SU-DHL-6 (cell line): ENCODE measurements at regions not wholly inside any gene's neighbourhood (a gene's known extent, or its start where the extent isn't known, plus 50 kb on each side); places are given as distances from the start of the nearest gene placed in this dataset.

Source experiments
- H2AFZ ChIP-seq: fragments of 200-600 bp; sonication (generic); 2 replicates; pipeline ENCODE4 v1.6.1; 2014; ENCODE audit warnings: low read depth, mild to moderate bottlenecking, moderate library complexity, mixed read lengths, antibody characterized with exemption, low read length; ENCODE audit not compliant: severe bottlenecking
- H3F3A ChIP-seq: fragments of 200-600 bp; shearing (Covaris generic); 2 replicates; pipeline ENCODE4 v1.6.0; 2016; ENCODE audit warnings: antibody characterized with exemption, mild to moderate bottlenecking; ENCODE audit not compliant: insufficient read depth
- H3K27ac ChIP-seq: fragments of 200-600 bp; sonication (generic); 2 replicates; pipeline ENCODE4 v1.5.1; 2016; ENCODE audit warnings: low read depth, mild to moderate bottlenecking, low read length, moderate library complexity, mixed read lengths
- H3K27me3 ChIP-seq: fragments of 200-600 bp; sonication (generic), shearing (Covaris generic); 2 replicates; pipeline ENCODE4 v1.6.0; 2014; ENCODE audit warnings: mild to moderate bottlenecking, low read length
- H3K36me3 ChIP-seq: fragments of 200-600 bp; sonication (generic); 2 replicates; pipeline ENCODE4 v1.6.1; 2014; ENCODE audit warnings: mild to moderate bottlenecking, low read length, mixed read lengths
- H3K4me2 ChIP-seq: fragments of 300-600, 200-600 bp; shearing (Covaris generic), sonication (generic); 2 replicates; pipeline ENCODE4 v1.6.0; 2014; ENCODE audit warnings: low read length, low read depth, mild to moderate bottlenecking; ENCODE audit not compliant: poor library complexity, severe bottlenecking
- H3K4me3 ChIP-seq: fragments of 200-600 bp; sonication (generic); 2 replicates; pipeline ENCODE4 v1.5.1; 2014; ENCODE audit warnings: antibody characterized with exemption, low read length, mild to moderate bottlenecking, mixed read lengths; ENCODE audit not compliant: insufficient read depth, poor library complexity, severe bottlenecking
- H3K79me2 ChIP-seq: fragments of 200-600 bp; sonication (generic); 2 replicates; pipeline ENCODE4 v1.6.1; 2014; ENCODE audit warnings: mild to moderate bottlenecking, low read length, moderate library complexity; ENCODE audit not compliant: insufficient read depth
- H3K9ac ChIP-seq: fragments of 200-600 bp; sonication (generic); 2 replicates; pipeline ENCODE4 v1.7.0; 2014; ENCODE audit warnings: mild to moderate bottlenecking, low read length
- H3K9me2 ChIP-seq: fragments of 200-600 bp; sonication (generic); replicated peaks from 2 replicates; pipeline ENCODE4 v1.6.1; 2014; ENCODE audit warnings: low read length; ENCODE audit not compliant: insufficient read depth
- H3K9me3 ChIP-seq: fragments of 200-600 bp; sonication (generic); 2 replicates; pipeline ENCODE4 v1.6.1; 2014; ENCODE audit warnings: low read length, mixed read lengths; ENCODE audit not compliant: insufficient read depth
- H4K20me1 ChIP-seq: fragments of 200-600 bp; sonication (generic); 2 replicates; pipeline ENCODE4 v1.6.1; 2014; ENCODE audit warnings: low read depth, mild to moderate bottlenecking, antibody characterized with exemption, low read length, moderate library complexity, mixed read lengths
- EZH2phosphoT487 ChIP-seq: fragments of 200-600 bp; sonication (generic), shearing (Covaris generic); conservative IDR thresholded peaks from 2 replicates; pipeline ENCODE4 v1.6.1; 2018; ENCODE audit warnings: mild to moderate bottlenecking, antibody characterized with exemption, low read length, moderate library complexity, mixed read lengths
- TF ChIP-seq, protein P1 (sequence below): fragments of 200-600 bp; sonication (generic); IDR thresholded peaks from one replicate; pipeline ENCODE4 v1.5.1; 2017; ENCODE audit warnings: antibody characterized with exemption, mild to moderate bottlenecking, low read length, moderate library complexity; ENCODE audit not compliant: insufficient read depth, poor library complexity, severe bottlenecking

DNA sequence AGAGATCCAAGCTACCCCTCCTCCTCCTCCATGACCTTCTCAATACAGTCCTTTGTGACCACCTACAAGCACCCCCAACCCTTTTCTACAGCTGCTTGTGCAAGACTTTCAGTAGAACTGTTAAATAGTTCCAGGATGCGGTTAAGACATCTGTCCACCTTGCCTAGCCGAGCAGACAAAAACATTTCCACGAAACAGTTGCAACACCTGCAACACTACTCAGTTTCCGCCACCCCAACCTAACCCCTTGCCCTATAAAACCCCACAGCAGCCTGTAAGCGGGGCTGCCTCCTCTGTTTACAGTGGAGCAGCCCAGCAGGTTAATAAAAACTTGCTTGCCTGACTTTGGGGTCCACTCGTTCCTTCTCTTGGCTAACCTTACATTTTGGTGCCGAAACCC lies 1803.5 kb upstream of the CDH6 start:
- Histone ChIP-seq H3K79me2 (no peaks in the 10 kb centered on the region), H3K36me3 (no peaks in the 10 kb centered on the region), H2AFZ (no peak overlapping the region), H3K9me2 (no peaks in the 10 kb centered on the region), H3K9ac (no peak overlapping the region), H3K27me3 (no peaks in the 10 kb centered on the region), H3K27ac (no peak overlapping the region), H4K20me1 (no peaks in the 10 kb centered on the region), H3K9me3 (no peaks in the 10 kb centered on the region), H3K4me2 (no peak overlapping the region), H3F3A (no peaks in the 10 kb centered on the region), H3K4me3 (no peak overlapping the region)
- no peak for TF ChIP-seq EZH2phosphoT487
- TF ChIP-seq, protein P1, sequence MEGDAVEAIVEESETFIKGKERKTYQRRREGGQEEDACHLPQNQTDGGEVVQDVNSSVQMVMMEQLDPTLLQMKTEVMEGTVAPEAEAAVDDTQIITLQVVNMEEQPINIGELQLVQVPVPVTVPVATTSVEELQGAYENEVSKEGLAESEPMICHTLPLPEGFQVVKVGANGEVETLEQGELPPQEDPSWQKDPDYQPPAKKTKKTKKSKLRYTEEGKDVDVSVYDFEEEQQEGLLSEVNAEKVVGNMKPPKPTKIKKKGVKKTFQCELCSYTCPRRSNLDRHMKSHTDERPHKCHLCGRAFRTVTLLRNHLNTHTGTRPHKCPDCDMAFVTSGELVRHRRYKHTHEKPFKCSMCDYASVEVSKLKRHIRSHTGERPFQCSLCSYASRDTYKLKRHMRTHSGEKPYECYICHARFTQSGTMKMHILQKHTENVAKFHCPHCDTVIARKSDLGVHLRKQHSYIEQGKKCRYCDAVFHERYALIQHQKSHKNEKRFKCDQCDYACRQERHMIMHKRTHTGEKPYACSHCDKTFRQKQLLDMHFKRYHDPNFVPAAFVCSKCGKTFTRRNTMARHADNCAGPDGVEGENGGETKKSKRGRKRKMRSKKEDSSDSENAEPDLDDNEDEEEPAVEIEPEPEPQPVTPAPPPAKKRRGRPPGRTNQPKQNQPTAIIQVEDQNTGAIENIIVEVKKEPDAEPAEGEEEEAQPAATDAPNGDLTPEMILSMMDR = no peak

DNA sequence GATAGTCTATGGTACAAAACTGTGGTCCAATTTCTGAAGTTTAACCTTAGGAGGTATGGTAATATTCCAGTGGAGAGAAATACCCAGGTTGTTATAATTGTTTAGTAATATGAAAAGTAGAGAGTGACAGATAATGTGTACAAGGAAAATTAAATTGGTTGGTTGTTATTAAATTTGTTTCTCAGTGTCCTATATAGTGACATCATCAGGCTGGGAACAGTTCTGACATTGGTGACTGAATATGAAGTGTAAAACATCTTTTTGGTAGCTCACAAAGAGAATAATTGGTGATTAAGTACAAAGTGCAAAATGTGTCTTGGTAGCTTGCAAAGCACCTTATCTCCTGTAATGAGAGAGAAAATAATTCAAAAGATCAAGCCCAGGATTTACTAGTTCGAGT lies 1806.1 kb upstream of the CDH6 start:
- H3K4me2 ChIP-seq = no peak overlapping the region
- H3K9me2 ChIP-seq = no peaks in the 10 kb centered on the region
- no peak overlapping the region for H3K4me3 ChIP-seq
- TF ChIP-seq, protein P1 = no peak
- no peak for TF ChIP-seq EZH2phosphoT487
- H3K27me3 ChIP-seq = no peaks in the 10 kb centered on the region
- H3K9me3 ChIP-seq = peaks cover 8% of the 10 kb centered on the region; the same call in 1 of the 2 replicates
- no peaks in the 10 kb centered on the region for H3K36me3 ChIP-seq
- H2AFZ ChIP-seq = no peak overlapping the region
- no peak overlapping the region for H3K9ac ChIP-seq
- H3F3A ChIP-seq = no peaks in the 10 kb centered on the region
- H3K79me2 ChIP-seq = no peaks in the 10 kb centered on the region
- H4K20me1 ChIP-seq = no peaks in the 10 kb centered on the region
- no peak overlapping the region for H3K27ac ChIP-seq

DNA sequence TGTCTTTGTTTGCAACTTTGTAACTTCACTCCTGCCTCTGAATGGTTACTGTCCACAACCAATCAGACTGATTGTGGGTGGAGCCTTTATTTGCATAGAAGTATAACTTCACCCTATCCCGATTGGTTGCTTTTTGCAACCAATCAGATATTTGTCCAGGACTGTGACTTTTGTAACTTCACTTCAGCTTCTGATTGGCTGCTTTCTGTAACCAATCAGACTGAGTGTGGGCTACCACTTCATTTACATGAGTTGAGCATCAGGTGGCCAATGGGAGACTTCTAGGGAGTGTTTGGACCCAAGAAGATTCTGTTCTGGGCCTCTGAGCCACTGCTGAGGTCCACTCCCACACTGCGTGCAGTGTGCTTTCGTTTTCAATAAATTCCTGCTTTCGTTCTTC lies 1810.7 kb upstream of the CDH6 start:
- H3K27ac ChIP-seq = no peak overlapping the region
- no peaks in the 10 kb centered on the region for H3K79me2 ChIP-seq
- H3K4me3 ChIP-seq = no peak overlapping the region
- H3K27me3 ChIP-seq = no peaks in the 10 kb centered on the region
- H3K9me3 ChIP-seq = peaks cover 8% of the 10 kb centered on the region; the same call in 1 of the 2 replicates
- no peak overlapping the region for H2AFZ ChIP-seq
- TF ChIP-seq, protein P1 = no peak
- no peak for TF ChIP-seq EZH2phosphoT487
- H3K9me2 ChIP-seq = no peaks in the 10 kb centered on the region
- H3K4me2 ChIP-seq = no peak overlapping the region
- no peaks in the 10 kb centered on the region for H3F3A ChIP-seq
- H4K20me1 ChIP-seq = no peaks in the 10 kb centered on the region
- no peak overlapping the region for H3K9ac ChIP-seq
- no peaks in the 10 kb centered on the region for H3K36me3 ChIP-seq

DNA sequence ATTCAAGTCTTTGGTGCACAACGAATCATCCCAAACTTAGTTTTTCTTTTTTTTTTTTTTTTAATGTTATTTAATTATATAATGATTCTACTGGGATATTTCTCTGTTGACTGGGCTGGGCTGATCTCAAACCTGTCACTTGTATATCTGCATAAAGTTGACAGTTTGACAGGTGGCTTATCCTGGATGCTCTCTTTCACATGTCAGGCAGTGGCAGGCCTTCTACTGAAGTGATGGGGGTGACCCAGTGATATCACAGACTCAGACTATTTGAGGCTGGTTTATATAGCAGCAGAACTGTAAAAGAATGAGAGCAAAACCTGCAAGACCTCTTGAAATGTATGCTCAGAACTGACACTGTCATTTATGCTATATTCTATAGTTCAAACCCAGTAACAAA lies 1813.5 kb upstream of the CDH6 start:
- Histone ChIP-seq H3F3A (no peaks in the 10 kb centered on the region), H3K9me3 (peaks cover 8% of the 10 kb centered on the region; the same call in 1 of the 2 replicates), H3K27me3 (no peaks in the 10 kb centered on the region), H3K9me2 (no peaks in the 10 kb centered on the region), H3K4me2 (no peak overlapping the region), H2AFZ (no peak overlapping the region), H3K9ac (no peak overlapping the region), H3K36me3 (no peaks in the 10 kb centered on the region), H3K4me3 (no peak overlapping the region), H4K20me1 (no peaks in the 10 kb centered on the region), H3K79me2 (no peaks in the 10 kb centered on the region), H3K27ac (no peak overlapping the region)
- TF ChIP-seq, protein P1 = no peak
- TF ChIP-seq EZH2phosphoT487 = no peak
